Lower leg skin (tissue), 3 donors: ENCODE measurements at regions not wholly inside any gene's neighbourhood (a gene's known extent, or its start where the extent isn't known, plus 50 kb on each side); places are given as distances from the start of the nearest gene placed in this dataset.

ENCODE experiments used
- CTCF ChIP-seq, 3 donors: fragments of 450-650 bp; IDR thresholded peaks; one replicate each; pipeline ENCODE4 v1.5.1; 2016; ENCODE audit warnings: antibody characterized with exemption in 3 of 3, mild to moderate bottlenecking in 3 of 3, moderate library complexity in 2 of 3
- POLR2A ChIP-seq, 2 donors: fragments of 450-650 bp; IDR thresholded peaks; one replicate each; pipeline ENCODE4 v1.6.1; 2016 to 2017; ENCODE audit warnings: antibody characterized with exemption in 2 of 2, mild to moderate bottlenecking in 1 of 2, moderate library complexity in 1 of 2

DNA sequence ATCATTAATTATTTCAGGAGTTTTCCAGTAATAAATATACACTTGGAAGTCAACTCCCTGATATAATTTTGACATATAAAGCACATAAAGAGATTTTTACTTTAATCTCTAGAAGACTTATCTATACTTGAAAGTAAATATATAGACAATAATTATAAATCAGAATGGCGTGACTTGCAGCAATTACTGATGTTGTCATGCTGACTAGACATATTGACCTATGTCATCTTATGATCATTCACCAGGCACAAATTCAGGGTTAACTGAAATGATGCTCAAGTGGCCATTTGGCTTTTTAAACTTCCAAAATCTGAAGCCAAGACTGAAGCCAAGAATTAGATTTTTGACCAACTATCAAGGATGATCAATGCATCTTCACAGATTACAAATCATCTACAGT, 192.2 kb downstream of the MCHR2 start:
- TF ChIP-seq POLR2A (IDR thresholded peaks at IDR 0.05) (no peak), CTCF (IDR thresholded peaks at IDR 0.05) (no peak)
